Vagina (tissue), 2 donors: ENCODE measurements at regions not wholly inside any gene's neighbourhood (a gene's known extent, or its start where the extent isn't known, plus 50 kb on each side); places are given as distances from the start of the nearest gene placed in this dataset.
"Not testable (repeated sequence)": the region's sequence is repeated elsewhere in the genome, so short reads cannot be mapped to it uniquely, and the experiment has no call there.

Experiments used
- DNase-seq, 2 donors: peaks; one replicate each; pipeline ENCODE4 v3.0.0-alpha.2; 2017; ENCODE audit errors: extremely low spot score in 2 of 2
- H3K27ac ChIP-seq: fragments of 200-600 bp; sonication (generic); one replicate; pipeline ENCODE4 v1.5.1; 2019
- H3K27me3 ChIP-seq: fragments of 200-600 bp; sonication (generic); one replicate; pipeline ENCODE4 v1.5.1; 2019
- H3K36me3 ChIP-seq, 2 donors: fragments of 200-600 bp; sonication (generic); one replicate each; pipeline ENCODE4 v1.5.1; 2017 to 2019
- H3K4me1 ChIP-seq: fragments of 200-600 bp; sonication (generic); one replicate; pipeline ENCODE4 v1.5.1; 2019
- H3K4me3 ChIP-seq, 2 donors: fragments of 200-600 bp; sonication (generic); 1 replicate in 1 of 2; 2 replicates in 1 of 2; pipeline ENCODE4 v1.5.1; 2016 to 2019
- H3K9me3 ChIP-seq: fragments of 200-600 bp; sonication (generic); one replicate; pipeline ENCODE4 v1.5.1; 2019
- CTCF ChIP-seq, 3 experiments: fragments of 450-650 bp in 2 of 3; fragments of 200-600 bp in 1 of 3; sonication (generic) in 1 of 3; IDR thresholded peaks; one replicate each; pipeline ENCODE4 v1.5.1; 2017 to 2019; ENCODE audit warnings: antibody characterized with exemption in 3 of 3, mild to moderate bottlenecking in 2 of 3, moderate library complexity in 2 of 3
- POLR2A ChIP-seq, 2 donors: fragments of 450-650 bp; IDR thresholded peaks; one replicate each; pipeline ENCODE4 v1.6.1; 2017; ENCODE audit warnings: antibody characterized with exemption in 2 of 2, mild to moderate bottlenecking in 2 of 2, moderate library complexity in 2 of 2
- POLR2AphosphoS5 ChIP-seq, 2 donors: sonication (generic); formaldehyde crosslinking; IDR thresholded peaks; one replicate each; pipeline ENCODE4 v1.9.0; 2017; ENCODE audit warnings: antibody characterized with exemption in 2 of 2, mild to moderate bottlenecking in 2 of 2, low read depth in 1 of 2; ENCODE audit not compliant: insufficient read depth in 1 of 2
- intact Hi-C: fragments of 100-400 bp; cut with DNase I; formaldehyde crosslinking; loops from one replicate; pipeline ENCODE4 v1.15.1; 2023

GRCh38 chr11:110852921-110853490 lies 140.8 kb upstream of the ARHGAP20 start:
- H3K36me3 ChIP-seq = no peaks in the 10 kb centered on the region
- no peak for DNase-seq
- H3K9me3 ChIP-seq = no peaks in the 10 kb centered on the region
- H3K4me1 ChIP-seq = peaks cover 25% of the 10 kb centered on the region
- intact Hi-C loops = no loop called here
- no peak overlapping the region for H3K27ac ChIP-seq
- TF ChIP-seq POLR2A (IDR thresholded peaks at IDR 0.05) = no peak
- no peak for TF ChIP-seq CTCF (IDR thresholded peaks at IDR 0.05)
- no peak for TF ChIP-seq POLR2AphosphoS5 (IDR thresholded peaks at IDR 0.05; ENCODE audit: insufficient read depth in 1 of 2, low read depth in 1 of 2)
- H3K27me3 ChIP-seq = no peaks in the 10 kb centered on the region
- no peak overlapping the region for H3K4me3 ChIP-seq

- Histone ChIP-seq H3K4me1 (peaks cover 8% of the 10 kb centered on the region), H3K9me3 (no peaks in the 10 kb centered on the region), H3K36me3 (no peaks in the 10 kb centered on the region), H3K4me3 (no peak overlapping the region), H3K27ac (no peak overlapping the region), H3K27me3 (no peaks in the 10 kb centered on the region)
- intact Hi-C loops = no loop called here
- TF ChIP-seq POLR2A (IDR thresholded peaks at IDR 0.05) = no peak
- no peak for TF ChIP-seq CTCF (IDR thresholded peaks at IDR 0.05)
- no peak for TF ChIP-seq POLR2AphosphoS5 (IDR thresholded peaks at IDR 0.05; ENCODE audit: insufficient read depth in 1 of 2, low read depth in 1 of 2)
- no peak for DNase-seq
Observed at GRCh38 chr11:110850846-110851245, 138.6 kb upstream of the ARHGAP20 start.

DNA sequence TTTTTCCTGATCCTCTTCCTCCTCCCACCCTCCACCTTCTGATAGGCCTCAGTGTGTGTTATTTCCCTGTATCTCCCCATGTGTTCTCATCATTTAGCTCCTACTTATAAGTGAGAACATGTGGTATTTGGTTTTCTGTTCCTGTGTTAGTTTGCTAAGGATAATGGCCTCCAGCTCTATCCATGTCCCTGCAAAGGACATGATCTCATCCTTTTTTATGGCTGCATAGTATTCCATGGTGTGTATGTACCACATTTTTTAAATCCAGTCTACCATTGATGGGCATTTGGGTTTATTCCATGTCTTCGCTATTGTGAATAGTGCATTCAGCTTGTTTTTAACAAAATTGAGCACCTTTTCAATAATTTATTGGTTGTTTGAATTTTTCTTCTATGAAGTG lies 130.8 kb upstream of the ARHGAP20 start:
- H3K27me3 ChIP-seq, H3K36me3 ChIP-seq, H3K4me1 ChIP-seq, DNase-seq, H3K27ac ChIP-seq, H3K4me3 ChIP-seq, intact Hi-C loops, H3K9me3 ChIP-seq: not testable (repeated sequence)

DNA sequence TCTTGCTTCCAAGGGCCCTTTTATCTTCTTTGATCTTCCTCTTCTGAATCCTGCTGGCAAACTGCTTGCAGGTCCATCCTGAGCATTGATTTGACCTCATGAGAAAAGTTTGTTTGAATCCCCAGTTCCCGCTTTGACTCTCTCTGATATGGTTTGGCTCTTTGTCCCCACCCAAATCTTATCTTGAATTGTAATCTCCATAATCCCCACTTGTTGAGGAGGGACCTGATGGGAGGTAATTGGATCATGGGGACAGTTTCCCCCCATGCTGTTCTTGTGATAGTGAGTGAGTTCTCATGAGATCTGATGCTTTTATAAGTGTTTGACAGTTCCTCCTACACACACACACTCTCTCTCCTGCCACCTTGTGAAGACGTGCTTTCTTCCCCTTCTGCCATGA lies 126.6 kb upstream of the ARHGAP20 start:
- no peak for DNase-seq
- intact Hi-C loops = no loop called here
- no peak for TF ChIP-seq POLR2AphosphoS5 (IDR thresholded peaks at IDR 0.05; ENCODE audit: insufficient read depth in 1 of 2, low read depth in 1 of 2)
- no peak for TF ChIP-seq CTCF (IDR thresholded peaks at IDR 0.05)
- TF ChIP-seq POLR2A (IDR thresholded peaks at IDR 0.05) = no peak
- H3K27me3 ChIP-seq = no peaks in the 10 kb centered on the region
- no peaks in the 10 kb centered on the region for H3K9me3 ChIP-seq
- no peaks in the 10 kb centered on the region for H3K36me3 ChIP-seq
- no peak overlapping the region for H3K27ac ChIP-seq
- H3K4me1 ChIP-seq = no peaks in the 10 kb centered on the region
- H3K4me3 ChIP-seq = no peak overlapping the region

DNA sequence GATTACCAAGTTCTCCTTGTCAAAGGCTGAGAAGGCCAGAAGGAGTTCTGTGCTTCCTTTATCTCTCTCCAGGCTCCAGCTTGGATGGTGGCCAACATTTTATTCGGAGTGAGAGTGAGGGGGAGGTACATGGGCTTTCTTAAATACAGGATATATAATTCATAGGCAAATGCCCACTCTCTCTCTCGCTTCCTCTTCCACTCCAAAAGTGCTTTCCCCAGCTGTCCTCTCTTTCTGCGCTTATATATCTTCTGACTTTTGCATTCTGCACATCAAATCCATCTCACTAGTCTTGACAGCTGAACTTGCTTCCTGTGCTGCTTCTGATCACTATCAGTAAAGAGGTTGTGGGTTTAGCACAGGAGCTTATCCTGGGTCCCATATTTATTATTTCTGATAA lies 125.4 kb upstream of the ARHGAP20 start:
- H3K4me1 ChIP-seq = no peaks in the 10 kb centered on the region
- intact Hi-C loops = no loop called here
- TF ChIP-seq POLR2A (IDR thresholded peaks at IDR 0.05) (no peak), CTCF (IDR thresholded peaks at IDR 0.05) (no peak), POLR2AphosphoS5 (IDR thresholded peaks at IDR 0.05; ENCODE audit: insufficient read depth in 1 of 2, low read depth in 1 of 2) (no peak)

More for the DNA sequence above, 125.4 kb upstream of the ARHGAP20 start:
- DNase-seq = no peak
- no peaks in the 10 kb centered on the region for H3K27me3 ChIP-seq
- no peak overlapping the region for H3K27ac ChIP-seq
- no peaks in the 10 kb centered on the region for H3K36me3 ChIP-seq
- H3K9me3 ChIP-seq = no peaks in the 10 kb centered on the region
- H3K4me3 ChIP-seq = no peak overlapping the region
